Mucosa of stomach (tissue), 1 donor: ENCODE measurements at regions not wholly inside any gene's neighbourhood (a gene's known extent, or its start where the extent isn't known, plus 50 kb on each side); places are given as distances from the start of the nearest gene placed in this dataset.

Experiments
- H3K27me3 ChIP-seq: one replicate; pipeline ENCODE4 v1.7.0; 2013; ENCODE audit warnings: mild to moderate bottlenecking, low read length; ENCODE audit not compliant: control insufficient read depth, insufficient read depth
- H3K36me3 ChIP-seq: one replicate; pipeline ENCODE4 v1.7.0; 2013; ENCODE audit warnings: low read length; ENCODE audit not compliant: control insufficient read depth, insufficient read depth
- H3K4me1 ChIP-seq: one replicate; pipeline ENCODE4 v1.7.0; 2013; ENCODE audit warnings: mild to moderate bottlenecking, low read length; ENCODE audit not compliant: control insufficient read depth, insufficient read depth
- H3K4me3 ChIP-seq: one replicate; pipeline ENCODE4 v1.7.0; 2013; ENCODE audit warnings: low read length
- H3K9ac ChIP-seq: one replicate; pipeline ENCODE4 v1.7.0; 2013; ENCODE audit warnings: mild to moderate bottlenecking, low read length, moderate library complexity
- H3K9me3 ChIP-seq: one replicate; pipeline ENCODE4 v1.7.0; 2013; ENCODE audit warnings: mild to moderate bottlenecking, low read length, moderate library complexity; ENCODE audit not compliant: control insufficient read depth
- donor health status: Pancreatic carcinoma.

DNA sequence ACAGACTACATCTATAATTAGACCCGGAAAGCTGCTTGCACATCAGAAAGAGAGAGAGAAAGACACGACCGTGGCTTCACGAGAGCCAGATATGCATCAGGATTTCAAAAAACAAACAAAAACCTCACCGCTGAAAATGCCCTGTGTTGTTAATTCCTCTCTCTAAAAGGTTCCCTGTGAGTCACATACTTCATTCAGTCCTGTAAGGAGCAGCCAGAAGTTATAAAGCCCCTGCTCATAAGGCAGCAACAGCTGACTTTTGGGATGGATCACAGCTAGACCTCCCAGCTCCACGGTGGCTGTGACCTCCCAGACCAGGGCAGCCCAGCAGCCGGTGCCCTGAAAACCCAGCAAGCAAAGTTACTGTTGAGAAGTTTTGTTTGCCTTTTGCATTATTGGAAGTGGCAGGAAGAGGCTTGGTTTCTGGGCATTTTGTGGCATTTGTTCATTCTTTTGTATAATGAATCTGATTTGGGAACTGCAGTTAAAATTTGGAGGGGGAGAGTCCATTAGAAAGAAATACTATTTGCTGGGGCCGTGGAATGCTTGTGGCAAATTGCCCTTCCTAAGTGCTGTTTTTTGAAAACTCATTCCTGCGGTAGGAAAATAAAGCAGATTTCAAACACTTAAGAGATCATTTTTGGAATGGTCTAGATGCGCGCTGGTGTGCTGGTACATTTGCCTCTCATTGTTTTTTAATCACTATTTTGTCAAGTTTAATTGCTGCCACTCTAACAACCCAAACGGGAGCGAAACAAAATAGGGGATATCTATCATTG lies 520.4 kb downstream of the BCOR start:
- Histone ChIP-seq H3K36me3 (no peaks in the 10 kb centered on the region), H3K9me3 (no peaks in the 10 kb centered on the region), H3K27me3 (no peaks in the 10 kb centered on the region), H3K4me1 (peaks cover 11% of the 10 kb centered on the region), H3K9ac (no peak overlapping the region), H3K4me3 (no peak overlapping the region)

DNA sequence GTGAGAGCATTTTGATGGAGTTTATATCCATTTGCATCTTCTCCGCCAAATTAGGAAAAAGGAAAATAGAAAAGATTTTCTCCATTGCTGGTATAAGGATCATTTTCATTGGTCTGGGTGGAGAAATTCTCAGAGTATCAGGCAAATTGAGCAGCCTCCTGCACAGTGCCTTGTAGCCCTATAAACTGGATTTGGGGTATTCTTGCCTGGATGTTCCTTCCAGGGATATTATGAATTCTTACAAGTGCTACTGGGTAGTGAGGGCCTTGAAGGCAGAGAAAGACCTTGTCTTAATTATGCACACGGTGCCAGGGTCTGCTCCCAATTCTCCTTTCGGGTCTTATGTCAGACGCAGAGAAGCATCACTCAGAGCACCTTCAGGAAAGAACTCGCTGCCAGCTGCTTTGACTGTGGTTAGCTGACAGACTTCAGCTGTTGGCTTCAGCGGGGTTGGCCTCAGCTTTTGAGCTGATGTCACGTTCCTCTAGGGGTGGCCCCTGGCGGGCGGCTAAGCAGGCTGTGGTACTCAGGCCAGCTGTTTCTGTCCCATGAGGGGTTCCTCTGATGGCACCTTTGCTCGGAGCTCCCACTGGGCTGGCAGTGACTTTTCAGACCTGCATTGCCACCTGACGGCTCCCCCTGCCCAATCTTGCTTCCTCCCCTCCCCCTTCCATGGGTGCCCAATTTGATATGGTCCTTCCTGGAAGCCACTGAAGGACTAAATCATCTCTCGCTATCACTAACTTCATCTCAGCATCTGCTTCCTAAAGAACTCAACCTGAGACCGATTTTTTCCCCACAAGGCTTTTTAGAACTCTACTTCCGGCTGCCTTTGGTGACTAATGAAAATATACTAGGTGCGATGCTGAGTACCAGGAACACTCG lies 519.5 kb downstream of the BCOR start:
- Histone ChIP-seq H3K4me3 (no peak overlapping the region), H3K9me3 (no peaks in the 10 kb centered on the region), H3K9ac (no peak overlapping the region), H3K36me3 (no peaks in the 10 kb centered on the region), H3K4me1 (peaks cover 12% of the 10 kb centered on the region), H3K27me3 (no peaks in the 10 kb centered on the region)

- no peaks in the 10 kb centered on the region for H3K27me3 ChIP-seq
- peaks cover 12% of the 10 kb centered on the region for H3K4me1 ChIP-seq
- H3K36me3 ChIP-seq, result no peaks in the 10 kb centered on the region
- H3K9ac ChIP-seq, result no peak overlapping the region
- no peak overlapping the region for H3K4me3 ChIP-seq
- no peaks in the 10 kb centered on the region for H3K9me3 ChIP-seq
Measured at GRCh38 chrX:39580043-39580442, 517.7 kb downstream of the BCOR start.

DNA sequence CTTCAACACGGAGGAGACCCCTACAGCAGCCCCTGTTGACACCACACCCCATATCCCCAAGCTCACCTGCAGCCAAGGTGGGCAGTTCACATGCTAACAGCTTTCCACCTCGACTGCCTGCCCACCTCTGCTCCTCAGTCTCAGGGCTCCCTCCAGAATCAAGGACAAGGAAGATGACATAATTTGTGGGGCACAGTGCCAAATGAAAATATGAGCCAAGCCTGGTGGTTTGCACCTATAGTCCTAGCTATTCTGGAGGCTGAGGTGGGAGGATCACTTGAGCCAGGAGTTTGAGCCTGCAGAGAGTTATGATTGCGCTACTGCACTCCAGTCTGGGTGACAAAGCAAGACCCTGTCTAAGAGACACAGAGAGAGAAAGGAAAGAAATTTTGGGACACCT lies 516.3 kb downstream of the BCOR start:
- Histone ChIP-seq H3K27me3 (no peaks in the 10 kb centered on the region), H3K4me3 (no peak overlapping the region), H3K4me1 (peaks cover 9% of the 10 kb centered on the region), H3K36me3 (no peaks in the 10 kb centered on the region), H3K9ac (no peak overlapping the region), H3K9me3 (no peaks in the 10 kb centered on the region)

DNA sequence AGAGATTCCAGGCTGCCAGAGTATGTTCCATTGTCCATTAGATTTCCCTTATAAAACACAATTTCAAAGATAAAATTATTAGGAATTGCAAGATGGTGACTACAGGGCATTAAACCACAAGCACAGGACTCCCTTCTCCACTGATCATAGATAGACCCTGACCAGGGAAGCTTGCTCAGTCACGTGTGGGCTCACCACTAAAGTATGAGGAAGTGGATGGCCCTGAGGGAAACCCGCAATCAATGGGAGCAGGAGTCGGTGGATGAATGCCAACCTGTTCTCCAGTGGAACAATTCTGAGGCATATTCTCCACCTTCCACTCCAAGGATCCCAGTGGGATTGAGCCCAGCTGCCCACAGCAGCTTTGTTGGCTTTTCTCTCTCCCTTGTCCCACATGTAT lies 515.7 kb downstream of the BCOR start:
- Histone ChIP-seq H3K4me3 (no peak overlapping the region), H3K27me3 (no peaks in the 10 kb centered on the region), H3K9ac (no peak overlapping the region), H3K36me3 (no peaks in the 10 kb centered on the region), H3K4me1 (peaks cover 9% of the 10 kb centered on the region), H3K9me3 (no peaks in the 10 kb centered on the region)

DNA sequence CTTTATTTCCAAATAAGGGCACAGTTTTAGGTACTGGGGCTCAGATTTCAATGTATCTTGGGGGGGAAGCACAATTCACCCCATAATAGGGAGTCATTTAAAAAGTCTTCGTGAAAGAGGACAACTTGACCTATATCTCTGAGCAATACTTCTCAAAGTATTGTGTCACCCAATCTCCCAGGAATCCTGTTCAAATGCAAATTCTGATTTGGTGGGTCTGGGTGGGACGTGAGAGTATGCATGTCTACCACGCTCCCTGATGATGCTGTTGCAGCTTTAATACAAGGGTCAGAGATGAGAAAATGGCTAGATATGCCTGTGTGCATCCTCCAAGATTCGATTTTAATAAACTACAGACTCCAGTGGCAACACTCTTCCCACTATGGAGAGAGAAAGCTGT lies 514.8 kb downstream of the BCOR start:
- H3K9me3 ChIP-seq, result no peaks in the 10 kb centered on the region
- H3K9ac ChIP-seq, result no peak overlapping the region
- no peaks in the 10 kb centered on the region for H3K27me3 ChIP-seq
- H3K36me3 ChIP-seq, result no peaks in the 10 kb centered on the region
- peaks cover 9% of the 10 kb centered on the region for H3K4me1 ChIP-seq
- no peak overlapping the region for H3K4me3 ChIP-seq

DNA sequence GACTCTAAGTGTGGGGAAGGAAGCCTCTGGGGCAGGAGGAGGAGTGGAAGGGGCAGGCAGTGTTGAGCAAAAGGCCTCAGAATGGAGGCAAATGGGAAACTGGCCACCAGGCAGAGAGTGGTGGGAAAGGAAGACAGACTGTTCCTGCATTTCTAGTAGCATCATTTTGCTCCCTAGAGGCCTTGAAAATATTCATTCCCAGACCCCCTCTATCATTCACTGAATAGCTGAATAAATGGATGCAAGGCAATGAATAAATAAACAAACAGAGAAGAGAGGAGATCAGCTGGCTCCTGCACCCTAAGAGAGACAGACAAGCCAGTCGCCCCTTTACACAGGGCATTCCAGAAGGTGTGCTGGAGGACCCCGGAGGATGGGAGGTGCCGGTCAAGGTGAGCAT lies 511.9 kb downstream of the BCOR start:
- Histone ChIP-seq H3K27me3 (no peaks in the 10 kb centered on the region), H3K4me1 (peaks cover 9% of the 10 kb centered on the region), H3K36me3 (no peaks in the 10 kb centered on the region), H3K9ac (no peak overlapping the region), H3K4me3 (no peak overlapping the region), H3K9me3 (no peaks in the 10 kb centered on the region)

DNA sequence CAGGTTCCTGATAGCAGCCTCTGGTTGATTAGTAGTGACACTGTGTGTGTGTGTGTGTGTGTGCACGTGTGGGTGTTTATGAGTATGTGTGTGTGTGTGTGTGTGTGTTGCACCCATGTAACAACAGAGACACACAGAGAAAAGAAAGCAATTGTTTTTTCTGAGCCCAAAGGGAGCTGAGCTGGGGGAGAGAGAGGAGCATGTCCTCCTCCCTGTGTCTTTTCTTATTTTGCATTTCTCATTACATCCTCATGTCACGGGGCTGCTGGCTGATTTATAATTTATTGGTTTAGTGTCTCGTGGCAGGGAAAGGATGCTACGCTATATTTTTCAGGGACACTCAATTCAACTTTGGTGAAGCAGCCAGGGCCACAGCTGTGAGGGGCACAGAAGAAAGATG lies 511.4 kb downstream of the BCOR start:
- Histone ChIP-seq H3K4me3 (no peak overlapping the region), H3K27me3 (no peaks in the 10 kb centered on the region), H3K36me3 (no peaks in the 10 kb centered on the region), H3K4me1 (peaks cover 9% of the 10 kb centered on the region), H3K9me3 (no peaks in the 10 kb centered on the region), H3K9ac (no peak overlapping the region)

DNA sequence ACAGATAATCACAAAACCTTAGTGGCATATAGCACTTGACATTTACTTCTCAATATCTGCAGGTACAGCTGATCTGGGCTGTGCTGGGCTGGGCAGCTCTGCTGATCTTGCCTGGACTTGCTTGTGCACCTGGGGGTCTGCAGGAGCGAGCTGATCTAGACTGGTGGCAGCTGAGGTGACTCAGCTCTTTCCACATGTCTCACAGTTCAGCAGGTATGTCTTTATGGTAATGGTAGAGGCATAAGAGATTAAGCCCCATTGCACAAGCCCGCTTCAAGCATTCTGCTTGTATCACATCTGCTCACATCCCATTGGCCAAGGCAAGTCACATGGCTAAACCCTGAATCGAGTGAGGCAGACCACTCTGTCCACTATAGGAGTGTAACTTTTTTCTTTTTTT lies 506.7 kb downstream of the BCOR start:
- H3K4me1 ChIP-seq, result no peaks in the 10 kb centered on the region
- no peaks in the 10 kb centered on the region for H3K27me3 ChIP-seq

GRCh38 chrX:39592776-39593175 lies 505.0 kb downstream of the BCOR start:
- Histone ChIP-seq H3K27me3 (no peaks in the 10 kb centered on the region), H3K36me3 (no peaks in the 10 kb centered on the region), H3K9ac (no peak overlapping the region), H3K4me3 (no peak overlapping the region), H3K9me3 (no peaks in the 10 kb centered on the region), H3K4me1 (no peaks in the 10 kb centered on the region)

More for the DNA sequence above, 506.7 kb downstream of the BCOR start:
- no peak overlapping the region for H3K9ac ChIP-seq
- H3K4me3 ChIP-seq, result no peak overlapping the region
- no peaks in the 10 kb centered on the region for H3K9me3 ChIP-seq
- no peaks in the 10 kb centered on the region for H3K36me3 ChIP-seq

GRCh38 chrX:39595977-39596376 lies 501.8 kb downstream of the BCOR start:
- Histone ChIP-seq H3K27me3 (no peaks in the 10 kb centered on the region), H3K4me3 (no peak overlapping the region), H3K9me3 (no peaks in the 10 kb centered on the region), H3K36me3 (no peaks in the 10 kb centered on the region), H3K4me1 (no peaks in the 10 kb centered on the region), H3K9ac (no peak overlapping the region)

DNA sequence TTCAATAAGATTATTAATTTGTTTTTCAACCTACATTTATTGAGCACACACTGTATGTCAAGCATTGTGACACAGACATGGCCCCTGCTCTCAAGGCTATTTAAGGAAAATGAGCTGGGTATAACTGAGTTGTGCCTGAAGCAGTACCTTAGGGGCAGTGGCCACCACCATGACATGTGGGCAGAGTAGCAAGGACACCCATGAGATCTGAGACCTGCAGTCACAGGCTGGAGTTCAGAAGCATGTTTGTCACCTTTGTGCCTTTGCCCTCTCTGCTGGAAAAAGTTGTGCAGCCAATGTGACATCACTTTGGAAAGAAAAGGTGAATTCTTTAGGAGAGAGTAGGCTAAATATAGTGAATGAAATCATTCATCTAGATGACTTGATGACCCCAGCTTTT lies 501.3 kb downstream of the BCOR start:
- Histone ChIP-seq H3K9me3 (no peaks in the 10 kb centered on the region), H3K4me3 (no peak overlapping the region), H3K9ac (no peak overlapping the region), H3K27me3 (no peaks in the 10 kb centered on the region), H3K36me3 (no peaks in the 10 kb centered on the region), H3K4me1 (no peaks in the 10 kb centered on the region)
